Stimulated activated CD4-positive, alpha-beta T cell treated with anti-CD3 and anti-CD28 coated beads, Interleukin-2, amount 100 ng/mL, for 24 hours (primary cell): ENCODE measurements at regions not wholly inside any gene's neighbourhood (a gene's known extent, or its start where the extent isn't known, plus 50 kb on each side); places are given as distances from the start of the nearest gene placed in this dataset.

Experiments
- DNase-seq, 2 donors: peaks; one replicate each; pipeline ENCODE4 v3.0.0-alpha.2; 2020

GRCh38 chr9:105065098-105066088 lies 137.4 kb upstream of the ABCA1 start:
- no peak for DNase-seq

GRCh38 chr9:105066275-105066865 lies 138.4 kb upstream of the ABCA1 start:
- DNase-seq, result no peak

GRCh38 chr9:105067895-105068580 lies 140.1 kb upstream of the ABCA1 start:
- no peak for DNase-seq

GRCh38 chr9:105069285-105069684 lies 141.3 kb upstream of the ABCA1 start:
- DNase-seq, result no peak

GRCh38 chr9:105069696-105070095 lies 141.7 kb upstream of the ABCA1 start:
- no peak for DNase-seq

- no peak for DNase-seq
These were observed 142.2 kb upstream of the ABCA1 start for GRCh38 chr9:105070176-105070575.

GRCh38 chr9:105072476-105072875 lies 144.5 kb upstream of the ABCA1 start:
- DNase-seq, result no peak

- no peak for DNase-seq
These were observed 145.2 kb upstream of the ABCA1 start for GRCh38 chr9:105073147-105073546.

- DNase-seq, result no peak
These were observed 146.5 kb upstream of the ABCA1 start for GRCh38 chr9:105074491-105074890.

GRCh38 chr9:105076729-105077128 lies 148.8 kb upstream of the ABCA1 start:
- DNase-seq, result no peak

GRCh38 chr9:105079457-105079856 lies 151.5 kb upstream of the ABCA1 start:
- DNase-seq, result no peak

GRCh38 chr9:105082843-105083242 lies 154.9 kb upstream of the ABCA1 start:
- DNase-seq, result no peak

- DNase-seq, result no peak
These were observed 155.3 kb upstream of the ABCA1 start for GRCh38 chr9:105083256-105083655.

- DNase-seq, result no peak
These were observed 156.2 kb upstream of the SLC44A1 start for GRCh38 chr9:105087910-105088898.

GRCh38 chr9:105089874-105090273 lies 154.6 kb upstream of the SLC44A1 start:
- no peak for DNase-seq

GRCh38 chr9:105091004-105091640 lies 153.3 kb upstream of the SLC44A1 start:
- DNase-seq, result no peak

GRCh38 chr9:105093685-105094084 lies 150.8 kb upstream of the SLC44A1 start:
- no peak for DNase-seq

GRCh38 chr9:105098370-105098769 lies 146.1 kb upstream of the SLC44A1 start:
- DNase-seq, result no peak

- DNase-seq, result no peak
These were observed 140.7 kb upstream of the SLC44A1 start for GRCh38 chr9:105103776-105104175.

- DNase-seq, result peak in 1 of 2 donors; percentile 22
These were observed 130.1 kb upstream of the SLC44A1 start for GRCh38 chr9:105114318-105114717.

- DNase-seq, result peak in 1 of 2 donors; percentile 34
These were observed 129.3 kb upstream of the SLC44A1 start for GRCh38 chr9:105114964-105115728.
